Type B pancreatic cell (in vitro differentiated cells): ENCODE measurements at regions not wholly inside any gene's neighbourhood (a gene's known extent, or its start where the extent isn't known, plus 50 kb on each side); places are given as distances from the start of the nearest gene placed in this dataset.
A peak's percentile ranks its signal among the peaks of the same experiment; 100 is the strongest.

ENCODE experiments used
- DNase-seq: peaks from one replicate; pipeline ENCODE4 v3.0.0; 2021; ENCODE audit warnings: mixed read lengths; ENCODE audit not compliant: unreplicated experiment; ENCODE audit errors: extremely low spot score
- H3K27ac Mint-ChIP-seq: 2 replicates; pipeline ENCODE4 v1.8.0; 2021; ENCODE audit warnings: mild to moderate bottlenecking, mixed read lengths
- H3K27me3 Mint-ChIP-seq: 2 replicates; pipeline ENCODE4 v1.8.0; 2021; ENCODE audit warnings: mixed read lengths
- H3K36me3 Mint-ChIP-seq: 2 replicates; pipeline ENCODE4 v1.8.0; 2021; ENCODE audit warnings: mixed read lengths
- H3K4me1 Mint-ChIP-seq: one replicate; pipeline ENCODE4 v1.8.0; 2021; ENCODE audit warnings: mixed read lengths; ENCODE audit not compliant: unreplicated experiment
- H3K4me3 Mint-ChIP-seq: 2 replicates; pipeline ENCODE4 v1.8.0; 2021; ENCODE audit warnings: mild to moderate bottlenecking, mixed read lengths
- H3K9me3 Mint-ChIP-seq: 2 replicates; pipeline ENCODE4 v1.8.0; 2021; ENCODE audit warnings: mixed read lengths
- CTCF ChIP-seq: fragments of 200-600 bp; sonication (generic); conservative IDR thresholded peaks from 2 replicates; pipeline ENCODE4 v1.5.0; 2021; ENCODE audit warnings: antibody characterized with exemption, mild to moderate bottlenecking

- no peak overlapping the region for H3K27ac Mint-ChIP-seq
- no peak for TF ChIP-seq CTCF
- no peak for DNase-seq
- no peak overlapping the region for H3K4me3 Mint-ChIP-seq
- no peaks in the 10 kb centered on the region for H3K27me3 Mint-ChIP-seq
- H3K36me3 Mint-ChIP-seq = no peaks in the 10 kb centered on the region
- no peaks in the 10 kb centered on the region for H3K4me1 Mint-ChIP-seq
- peaks cover 9% of the 10 kb centered on the region for H3K9me3 Mint-ChIP-seq
These were observed 90.2 kb upstream of the TBX3 start for GRCh38 chr12:114774197-114774596.

- H3K36me3 Mint-ChIP-seq = no peaks in the 10 kb centered on the region
- DNase-seq = no peak
- peaks cover 29% of the 10 kb centered on the region for H3K4me1 Mint-ChIP-seq
- no peak for TF ChIP-seq CTCF
- peaks cover 5% of the 10 kb centered on the region for H3K9me3 Mint-ChIP-seq
- no peaks in the 10 kb centered on the region for H3K27me3 Mint-ChIP-seq
- no peak overlapping the region for H3K27ac Mint-ChIP-seq
- no peak overlapping the region for H3K4me3 Mint-ChIP-seq
These were observed 86.3 kb upstream of the TBX3 start for GRCh38 chr12:114770323-114770722.

GRCh38 chr12:114769634-114770033 is 85.7 kb upstream of the TBX3 start:
- no peak overlapping the region for H3K4me3 Mint-ChIP-seq
- no peak for TF ChIP-seq CTCF
- H3K9me3 Mint-ChIP-seq = peaks cover under 1% of the 10 kb centered on the region
- H3K36me3 Mint-ChIP-seq = no peaks in the 10 kb centered on the region
- no peak for DNase-seq
- H3K27me3 Mint-ChIP-seq = no peaks in the 10 kb centered on the region
- H3K27ac Mint-ChIP-seq = peak overlapping the region; percentile 70
- H3K4me1 Mint-ChIP-seq = peaks cover 31% of the 10 kb centered on the region

GRCh38 chr12:114767906-114768722 is 84.1 kb upstream of the TBX3 start:
- peaks cover 35% of the 10 kb centered on the region for H3K4me1 Mint-ChIP-seq
- no peak for TF ChIP-seq CTCF
- H3K4me3 Mint-ChIP-seq = peak overlapping the region; percentile 66
- no peaks in the 10 kb centered on the region for H3K27me3 Mint-ChIP-seq
- no peak for DNase-seq
- no peaks in the 10 kb centered on the region for H3K9me3 Mint-ChIP-seq
- H3K36me3 Mint-ChIP-seq = no peaks in the 10 kb centered on the region
- H3K27ac Mint-ChIP-seq = peak overlapping the region; percentile 81

GRCh38 chr12:114767084-114767760 is 83.2 kb upstream of the TBX3 start:
- TF ChIP-seq CTCF = no peak
- no peak for DNase-seq
- Mint-ChIP-seq H3K4me3 (peak overlapping the region; percentile 60), H3K27ac (peak overlapping the region; percentile 81), H3K4me1 (peaks cover 44% of the 10 kb centered on the region), H3K36me3 (no peaks in the 10 kb centered on the region), H3K9me3 (no peaks in the 10 kb centered on the region), H3K27me3 (no peaks in the 10 kb centered on the region)
